GM12878 (cell line): ENCODE measurements at regions not wholly inside any gene's neighbourhood (a gene's known extent, or its start where the extent isn't known, plus 50 kb on each side); places are given as distances from the start of the nearest gene placed in this dataset.

Source experiments
- ATAC-seq: fragments of 200-7000 bp; cut with Tn5 transposase; 3 replicates; pipeline ENCODE4 v1.9.1; 2020; ENCODE audit warnings: mild to moderate bottlenecking, moderate library complexity
- BruUV-seq: library from RNA; stranded (reverse); fragments of 400-500 nt; replicated peaks from 2 replicates; lab custom pipeline; 2021; lab: Mats Ljungman, UMichigan
- CTCF ChIA-PET: fragments of 300-600 bp; sonication (Branson Sonifier 250); formaldehyde crosslinking; extraction: SDS; loops from one replicate; lab custom pipeline; 2021; ENCODE audit warnings: inconsistent platforms; lab: Yijun Ruan, JAX
- POLR2A ChIA-PET: fragments of 350-600 bp; formaldehyde crosslinking; extraction: SDS; loops from one replicate; lab custom pipeline; 2021; ENCODE audit warnings: inconsistent platforms; lab: Charles Lee
- RAD21 ChIA-PET: fragments of 300-600 bp; sonication (Branson Sonifier 250); formaldehyde crosslinking; loops from one replicate; lab custom pipeline; 2023; ENCODE audit warnings: antibody characterized with exemption; ENCODE audit not compliant: unreplicated experiment; lab: Charles Lee
- SMC1A ChIA-PET: fragments of 300-600 bp; sonication (Branson Sonifier 250); formaldehyde crosslinking; loops from one replicate; lab custom pipeline; 2023; ENCODE audit not compliant: unreplicated experiment, uncharacterized antibody; lab: Charles Lee
- DNase-seq: peaks from one replicate; pipeline ENCODE4 v3.0.0-alpha.2; 2011; ENCODE audit warnings: low read depth, low spot score
- FAIRE-seq: peaks from 3 replicates; lab custom pipeline; 2011; peaks lifted over from hg19 to GRCh38; lab: Jason Lieb, UNC
- H2AFZ ChIP-seq: 2 replicates; pipeline ENCODE4 v1.6.0; 2011; ENCODE audit warnings: low read depth, low read length, control low read depth; ENCODE audit not compliant: control insufficient read depth
- H3K27ac ChIP-seq: 2 replicates; pipeline ENCODE4 v1.5.1; 2011; ENCODE audit warnings: control low read depth; ENCODE audit not compliant: control insufficient read depth, insufficient read depth
- H3K27me3 ChIP-seq, 2 experiments: replicated peaks in 1 of 2; 2 replicates each; pipeline versions ENCODE4 v1.6.0 to v1.6.1; 2011; ENCODE audit warnings: low read length in 1 of 2; ENCODE audit not compliant: control insufficient read depth in 2 of 2, insufficient read depth in 2 of 2
- H3K36me3 ChIP-seq, 2 experiments: 2 replicates each; pipeline ENCODE4 v1.5.1; 2011; ENCODE audit warnings: low read length in 1 of 2; ENCODE audit not compliant: control insufficient read depth in 2 of 2, insufficient read depth in 2 of 2
- H3K4me1 ChIP-seq: 2 replicates; pipeline ENCODE4 v1.6.1; 2011; ENCODE audit warnings: mild to moderate bottlenecking, low read length, moderate library complexity, mixed read lengths; ENCODE audit not compliant: control insufficient read depth, insufficient read depth
- H3K4me2 ChIP-seq: 2 replicates; pipeline ENCODE4 v1.6.0; 2011; ENCODE audit warnings: control low read depth; ENCODE audit not compliant: control insufficient read depth, insufficient read depth
- H3K4me3 ChIP-seq: fragments of 200-600 bp; sonication (generic); 2 replicates; pipeline ENCODE4 v1.5.1; 2016
- H3K79me2 ChIP-seq: 2 replicates; pipeline ENCODE4 v1.6.0; 2011; ENCODE audit warnings: low read length; ENCODE audit not compliant: control insufficient read depth, insufficient read depth
- H3K9ac ChIP-seq: 2 replicates; pipeline ENCODE4 v1.8.0; 2011; ENCODE audit warnings: low read length, control low read depth, mixed read lengths; ENCODE audit not compliant: control insufficient read depth, insufficient read depth
- H3K9me3 ChIP-seq: replicated peaks from 3 replicates; pipeline ENCODE4 v1.5.1; 2011; ENCODE audit warnings: mild to moderate bottlenecking, low read length; ENCODE audit not compliant: control insufficient read depth, insufficient read depth
- H4K20me1 ChIP-seq: 2 replicates; pipeline ENCODE4 v1.6.0; 2011; ENCODE audit not compliant: control insufficient read depth, insufficient read depth
- MEF2B ChIP-seq: fragments of 450-650 bp; IDR thresholded peaks from 2 replicates; pipeline ENCODE4 v1.6.1; 2018; ENCODE audit warnings: mild to moderate bottlenecking, moderate library complexity; ENCODE audit not compliant: partially characterized antibody, poor library complexity, severe bottlenecking
- WGBS: methylation state at CpG from one replicate; pipeline ENCODE4 v1.1.6; 2016; ENCODE audit warnings: low lambda C conversion rate; ENCODE audit not compliant: insufficient replicate concordance, insufficient coverage; ENCODE audit errors: missing lambda C conversion rate; 5-methylcytosine and 5-hydroxymethylcytosine counted together
- in situ Hi-C: fragments of 300-500 bp; cut with MboI; formaldehyde crosslinking; loops from 9 replicates; pipeline ENCODE4 v1.14.3; 2018; ENCODE audit warnings: mixed read lengths
- intact Hi-C: fragments of 100-400 bp; cut with micrococcal nuclease; formaldehyde crosslinking; loops from one replicate; pipeline ENCODE4 v1.14.2; 2022; ENCODE audit not compliant: unreplicated experiment
- TF ChIP-seq, protein P1 (sequence below): fragments of 450-650 bp; IDR thresholded peaks from 2 replicates; pipeline ENCODE4 v1.6.1; 2017; ENCODE audit warnings: mild to moderate bottlenecking
- TF ChIP-seq, protein P2 (sequence below): fragments of 450-650 bp; IDR thresholded peaks from 2 replicates; pipeline ENCODE4 v1.6.1; 2016; ENCODE audit warnings: mild to moderate bottlenecking, moderate library complexity, borderline replicate concordance

DNA sequence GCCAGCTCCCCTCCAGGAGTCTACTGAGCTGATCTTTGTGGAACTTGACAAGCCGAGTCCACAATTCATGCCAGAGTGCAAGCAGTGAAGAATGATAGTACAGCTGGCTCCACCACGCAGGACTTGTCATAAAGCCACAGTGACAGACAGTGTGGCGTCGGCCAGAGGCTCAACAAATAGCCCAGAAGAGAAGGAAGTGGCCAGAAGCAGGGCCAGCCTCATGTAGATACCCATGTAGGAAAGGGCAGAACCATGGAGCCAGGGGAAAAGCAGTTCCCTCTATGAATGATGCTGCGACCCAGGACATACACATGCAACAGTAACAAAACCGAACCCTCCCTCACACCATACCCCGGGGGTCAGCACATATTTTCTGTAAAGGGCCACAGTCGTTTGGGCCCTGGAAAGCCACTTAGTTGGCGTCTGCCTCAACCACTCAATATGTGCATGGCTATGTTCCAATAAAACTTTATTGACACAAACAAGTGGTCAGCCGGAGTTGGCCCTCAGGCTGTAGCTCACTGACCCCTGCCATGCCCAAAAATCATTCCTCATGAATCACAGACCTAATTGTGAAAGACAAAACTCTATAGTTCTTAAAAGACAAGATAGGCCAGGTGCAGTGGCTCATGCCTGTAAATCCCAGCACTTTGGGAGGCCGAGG is 161.4 kb downstream of the BRD1 start:
- Histone ChIP-seq H4K20me1 (no peaks in the 10 kb centered on the region), H3K36me3 (no peaks in the 10 kb centered on the region), H3K4me1 (no peaks in the 10 kb centered on the region), H2AFZ (no peak overlapping the region), H3K27ac (no peak overlapping the region), H3K4me2 (no peak overlapping the region), H3K79me2 (no peaks in the 10 kb centered on the region), H3K27me3 (peaks cover 0 to 5% of the 10 kb centered on the region in 2 experiments; a peak in 2 of 4 replicates), H3K9ac (no peak overlapping the region), H3K4me3 (no peak overlapping the region), H3K9me3 (no peaks in the 10 kb centered on the region; the same call in 2 of the 3 replicates)
- no peak for TF ChIP-seq MEF2B
- TF ChIP-seq, protein P1, sequence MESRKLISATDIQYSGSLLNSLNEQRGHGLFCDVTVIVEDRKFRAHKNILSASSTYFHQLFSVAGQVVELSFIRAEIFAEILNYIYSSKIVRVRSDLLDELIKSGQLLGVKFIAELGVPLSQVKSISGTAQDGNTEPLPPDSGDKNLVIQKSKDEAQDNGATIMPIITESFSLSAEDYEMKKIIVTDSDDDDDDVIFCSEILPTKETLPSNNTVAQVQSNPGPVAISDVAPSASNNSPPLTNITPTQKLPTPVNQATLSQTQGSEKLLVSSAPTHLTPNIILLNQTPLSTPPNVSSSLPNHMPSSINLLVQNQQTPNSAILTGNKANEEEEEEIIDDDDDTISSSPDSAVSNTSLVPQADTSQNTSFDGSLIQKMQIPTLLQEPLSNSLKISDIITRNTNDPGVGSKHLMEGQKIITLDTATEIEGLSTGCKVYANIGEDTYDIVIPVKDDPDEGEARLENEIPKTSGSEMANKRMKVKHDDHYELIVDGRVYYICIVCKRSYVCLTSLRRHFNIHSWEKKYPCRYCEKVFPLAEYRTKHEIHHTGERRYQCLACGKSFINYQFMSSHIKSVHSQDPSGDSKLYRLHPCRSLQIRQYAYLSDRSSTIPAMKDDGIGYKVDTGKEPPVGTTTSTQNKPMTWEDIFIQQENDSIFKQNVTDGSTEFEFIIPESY, result no peak
- TF ChIP-seq, protein P2, sequence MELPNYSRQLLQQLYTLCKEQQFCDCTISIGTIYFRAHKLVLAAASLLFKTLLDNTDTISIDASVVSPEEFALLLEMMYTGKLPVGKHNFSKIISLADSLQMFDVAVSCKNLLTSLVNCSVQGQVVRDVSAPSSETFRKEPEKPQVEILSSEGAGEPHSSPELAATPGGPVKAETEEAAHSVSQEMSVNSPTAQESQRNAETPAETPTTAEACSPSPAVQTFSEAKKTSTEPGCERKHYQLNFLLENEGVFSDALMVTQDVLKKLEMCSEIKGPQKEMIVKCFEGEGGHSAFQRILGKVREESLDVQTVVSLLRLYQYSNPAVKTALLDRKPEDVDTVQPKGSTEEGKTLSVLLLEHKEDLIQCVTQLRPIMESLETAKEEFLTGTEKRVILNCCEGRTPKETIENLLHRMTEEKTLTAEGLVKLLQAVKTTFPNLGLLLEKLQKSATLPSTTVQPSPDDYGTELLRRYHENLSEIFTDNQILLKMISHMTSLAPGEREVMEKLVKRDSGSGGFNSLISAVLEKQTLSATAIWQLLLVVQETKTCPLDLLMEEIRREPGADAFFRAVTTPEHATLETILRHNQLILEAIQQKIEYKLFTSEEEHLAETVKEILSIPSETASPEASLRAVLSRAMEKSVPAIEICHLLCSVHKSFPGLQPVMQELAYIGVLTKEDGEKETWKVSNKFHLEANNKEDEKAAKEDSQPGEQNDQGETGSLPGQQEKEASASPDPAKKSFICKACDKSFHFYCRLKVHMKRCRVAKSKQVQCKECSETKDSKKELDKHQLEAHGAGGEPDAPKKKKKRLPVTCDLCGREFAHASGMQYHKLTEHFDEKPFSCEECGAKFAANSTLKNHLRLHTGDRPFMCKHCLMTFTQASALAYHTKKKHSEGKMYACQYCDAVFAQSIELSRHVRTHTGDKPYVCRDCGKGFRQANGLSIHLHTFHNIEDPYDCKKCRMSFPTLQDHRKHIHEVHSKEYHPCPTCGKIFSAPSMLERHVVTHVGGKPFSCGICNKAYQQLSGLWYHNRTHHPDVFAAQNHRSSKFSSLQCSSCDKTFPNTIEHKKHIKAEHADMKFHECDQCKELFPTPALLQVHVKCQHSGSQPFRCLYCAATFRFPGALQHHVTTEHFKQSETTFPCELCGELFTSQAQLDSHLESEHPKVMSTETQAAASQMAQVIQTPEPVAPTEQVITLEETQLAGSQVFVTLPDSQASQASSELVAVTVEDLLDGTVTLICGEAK, result peak; percentile 65; the same call in 1 of the 2 replicates
- DNase-seq (no peak), FAIRE-seq (no peak), ATAC-seq (no peak)
- ChIA-PET SMC1A (no interaction called here), RAD21 (no interaction called here), CTCF (no interaction called here), POLR2A (no interaction called here)
- in situ Hi-C loops (no loop called here), intact Hi-C loops (no loop called here)
- no TSS peak for BruUV-seq
- 38% methylated on average over 11 of the region's 11 CpGs for WGBS
